ENCODE measurements at regions not wholly inside any gene's neighbourhood (a gene's known extent, or its start where the extent isn't known, plus 50 kb on each side); places are given as distances from the start of the nearest gene placed in this dataset.

- H3K9me3 Mint-ChIP-seq (ENCODE audit: unreplicated experiment) = no peaks in the 10 kb centered on the region
- H3K4me1 Mint-ChIP-seq (ENCODE audit: unreplicated experiment) = peaks cover 12% of the 10 kb centered on the region
- no peak for TF ChIP-seq CTCF (IDR thresholded peaks at IDR 0.05)
- peaks cover 3% of the 10 kb centered on the region for H3K27me3 Mint-ChIP-seq (ENCODE audit: unreplicated experiment)
- H3K27ac Mint-ChIP-seq (ENCODE audit: unreplicated experiment) = no peak overlapping the region
- DNase-seq (ENCODE audit: extremely low spot score, unreplicated experiment) = no peak
- H3K4me3 Mint-ChIP-seq (ENCODE audit: unreplicated experiment) = no peak overlapping the region
- H3K36me3 Mint-ChIP-seq (ENCODE audit: unreplicated experiment) = no peaks in the 10 kb centered on the region
Observed at GRCh38 chr6:15033850-15034203, 212.0 kb upstream of the JARID2 start.

DNA sequence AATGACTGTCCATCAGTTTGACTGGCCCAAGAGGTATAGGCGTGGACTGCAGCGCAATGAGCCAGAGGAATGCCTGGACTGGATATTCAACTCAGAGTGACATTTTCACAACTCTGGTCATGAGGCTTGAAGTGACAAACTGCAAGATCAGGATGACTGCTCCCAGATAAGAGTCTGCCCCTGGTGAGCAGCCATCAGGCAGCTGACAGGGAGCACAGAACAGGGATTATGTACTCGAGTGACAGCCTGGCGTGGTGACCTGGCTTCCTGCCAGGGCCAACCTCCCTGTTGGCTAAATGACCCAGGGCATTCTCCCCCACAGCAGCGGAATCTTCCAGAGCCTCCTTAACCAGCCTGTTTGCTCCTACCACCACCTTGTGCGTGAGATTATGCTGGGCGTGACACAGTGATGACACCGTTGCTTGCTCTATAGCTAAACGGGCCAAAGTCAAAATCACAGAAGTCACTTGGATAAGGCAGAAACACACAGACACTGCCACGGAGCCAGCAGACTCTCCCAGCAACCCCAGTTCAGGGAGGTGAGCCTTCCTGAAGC lies 209.1 kb upstream of the JARID2 start:
- TF ChIP-seq CTCF (IDR thresholded peaks at IDR 0.05) = no peak
- no peak overlapping the region for H3K4me3 Mint-ChIP-seq (ENCODE audit: unreplicated experiment)
- no peaks in the 10 kb centered on the region for H3K36me3 Mint-ChIP-seq (ENCODE audit: unreplicated experiment)
- no peaks in the 10 kb centered on the region for H3K9me3 Mint-ChIP-seq (ENCODE audit: unreplicated experiment)
- H3K4me1 Mint-ChIP-seq (ENCODE audit: unreplicated experiment) = peaks cover 7% of the 10 kb centered on the region
- no peaks in the 10 kb centered on the region for H3K27me3 Mint-ChIP-seq (ENCODE audit: unreplicated experiment)
- no peak for DNase-seq (ENCODE audit: extremely low spot score, unreplicated experiment)
- H3K27ac Mint-ChIP-seq (ENCODE audit: unreplicated experiment) = no peak overlapping the region

DNA sequence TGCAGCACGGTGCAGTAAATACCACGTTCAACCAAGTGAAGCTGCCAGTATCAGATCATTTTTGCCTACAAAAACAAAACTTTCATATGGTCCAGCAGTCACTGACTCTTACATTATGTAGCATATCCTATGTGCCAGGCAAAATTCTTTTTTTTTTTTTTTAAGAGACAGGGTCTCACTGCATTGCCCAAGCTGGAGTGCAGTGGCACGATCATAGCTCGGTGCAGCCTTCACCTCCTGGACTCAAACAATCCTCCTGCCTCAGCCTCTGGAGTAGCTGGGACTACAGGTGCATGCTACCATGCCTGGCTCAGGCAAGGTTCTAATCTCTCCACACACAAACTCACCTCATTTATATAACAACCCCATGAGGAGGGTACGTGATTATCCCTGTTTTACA lies 208.6 kb upstream of the JARID2 start:
- no peak for DNase-seq (ENCODE audit: extremely low spot score, unreplicated experiment)
- no peak for TF ChIP-seq CTCF (IDR thresholded peaks at IDR 0.05)
- Mint-ChIP-seq H3K36me3 (ENCODE audit: unreplicated experiment) (no peaks in the 10 kb centered on the region), H3K27ac (ENCODE audit: unreplicated experiment) (no peak overlapping the region), H3K4me1 (ENCODE audit: unreplicated experiment) (peaks cover 7% of the 10 kb centered on the region), H3K27me3 (ENCODE audit: unreplicated experiment) (no peaks in the 10 kb centered on the region), H3K4me3 (ENCODE audit: unreplicated experiment) (no peak overlapping the region), H3K9me3 (ENCODE audit: unreplicated experiment) (no peaks in the 10 kb centered on the region)

- H3K27ac Mint-ChIP-seq (ENCODE audit: unreplicated experiment) = no peak overlapping the region
- no peak for TF ChIP-seq CTCF (IDR thresholded peaks at IDR 0.05)
- H3K4me1 Mint-ChIP-seq (ENCODE audit: unreplicated experiment) = peaks cover 7% of the 10 kb centered on the region
- no peak overlapping the region for H3K4me3 Mint-ChIP-seq (ENCODE audit: unreplicated experiment)
- no peaks in the 10 kb centered on the region for H3K9me3 Mint-ChIP-seq (ENCODE audit: unreplicated experiment)
- no peak for DNase-seq (ENCODE audit: extremely low spot score, unreplicated experiment)
- peaks cover 5% of the 10 kb centered on the region for H3K27me3 Mint-ChIP-seq (ENCODE audit: unreplicated experiment)
- H3K36me3 Mint-ChIP-seq (ENCODE audit: unreplicated experiment) = no peaks in the 10 kb centered on the region
Observed at GRCh38 chr6:15038013-15038791, 207.7 kb upstream of the JARID2 start.

DNA sequence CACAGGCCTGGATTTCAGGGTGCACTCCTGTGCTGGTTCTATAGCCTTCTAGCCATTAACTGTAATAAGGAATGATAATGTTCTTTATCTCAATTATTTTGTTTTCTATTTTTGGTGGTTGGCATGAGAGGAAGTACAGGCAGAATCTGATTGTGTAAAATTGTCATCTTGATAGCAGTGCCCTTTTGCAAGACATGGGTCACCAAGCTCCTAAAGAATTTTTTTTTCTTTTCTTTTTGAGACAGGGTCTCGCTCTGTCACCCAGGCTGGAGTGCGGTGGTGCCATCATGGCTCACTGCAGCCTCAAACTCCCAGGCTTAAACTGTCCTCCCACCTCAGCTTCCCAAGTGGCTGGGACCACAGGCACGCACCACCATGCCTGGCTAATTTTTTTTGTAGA lies 206.7 kb upstream of the JARID2 start:
- peaks cover 5% of the 10 kb centered on the region for H3K27me3 Mint-ChIP-seq (ENCODE audit: unreplicated experiment)

More for the DNA sequence above, 206.7 kb upstream of the JARID2 start:
- Mint-ChIP-seq H3K27ac (ENCODE audit: unreplicated experiment) (no peak overlapping the region), H3K36me3 (ENCODE audit: unreplicated experiment) (no peaks in the 10 kb centered on the region), H3K4me3 (ENCODE audit: unreplicated experiment) (no peak overlapping the region), H3K9me3 (ENCODE audit: unreplicated experiment) (no peaks in the 10 kb centered on the region), H3K4me1 (ENCODE audit: unreplicated experiment) (peaks cover 7% of the 10 kb centered on the region)
- DNase-seq (ENCODE audit: extremely low spot score, unreplicated experiment) = no peak
- no peak for TF ChIP-seq CTCF (IDR thresholded peaks at IDR 0.05)

Data from osteocyte (in vitro differentiated cells).